Activated CD4-positive, alpha-beta T cell treated with anti-CD3 and anti-CD28 coated beads for 36 hours (primary cell): ENCODE measurements at regions not wholly inside any gene's neighbourhood (a gene's known extent, or its start where the extent isn't known, plus 50 kb on each side); places are given as distances from the start of the nearest gene placed in this dataset.
"Not testable (repeated sequence)": the region's sequence is repeated elsewhere in the genome, so short reads cannot be mapped to it uniquely, and the experiment has no call there.

Source experiments
- ATAC-seq: fragments of 200-7000 bp; cut with Tn5 transposase; one replicate; pipeline ENCODE4 v1.10.0; 2021; ENCODE audit warnings: mild to moderate bottlenecking, moderate library complexity
- CTCF ChIA-PET: fragments of 350-600 bp; sonication (Branson Sonifier 250); formaldehyde crosslinking; loops from one replicate; lab custom pipeline; 2021; ENCODE audit warnings: antibody characterized with exemption; lab: Charles Lee
- POLR2A ChIA-PET: fragments of 350-600 bp; sonication (Branson Sonifier 250); formaldehyde crosslinking; loops from one replicate; lab custom pipeline; 2021; ENCODE audit warnings: antibody characterized with exemption, inconsistent platforms; lab: Charles Lee
- DNase-seq: peaks from one replicate; pipeline ENCODE4 v3.0.0-alpha.2; 2020
- H3K27ac Mint-ChIP-seq: one replicate; pipeline ENCODE4 v1.8.0; 2021; ENCODE audit warnings: mixed read lengths
- H3K27me3 Mint-ChIP-seq: one replicate; pipeline ENCODE4 v1.8.0; 2021; ENCODE audit warnings: mixed read lengths
- H3K36me3 Mint-ChIP-seq: one replicate; pipeline ENCODE4 v1.8.0; 2021; ENCODE audit warnings: low read depth, mixed read lengths
- H3K4me1 Mint-ChIP-seq: one replicate; pipeline ENCODE4 v1.8.0; 2021; ENCODE audit warnings: mixed read lengths
- H3K4me3 Mint-ChIP-seq: one replicate; pipeline ENCODE4 v1.8.0; 2021; ENCODE audit warnings: mild to moderate bottlenecking, moderate library complexity, mixed read lengths
- H3K9me3 Mint-ChIP-seq: one replicate; pipeline ENCODE4 v1.8.0; 2021; ENCODE audit warnings: low read depth, mixed read lengths
- intact Hi-C, 2 experiments: fragments of 100-400 bp; cut with DNase I in 1 of 2; cut with micrococcal nuclease in 1 of 2; formaldehyde crosslinking; loops; one replicate each; pipeline versions ENCODE4 v1.14.2 to v1.15.1; 2022 to 2024; cut with DNase I, micrococcal nuclease

GRCh38 chrX:34813618-34814017, 129.0 kb upstream of the FAM47B start:
- H3K27me3 Mint-ChIP-seq, result no peaks in the 10 kb centered on the region

GRCh38 chrX:34826964-34827363, 115.6 kb upstream of the FAM47B start:
- Mint-ChIP-seq H3K9me3 (peaks cover 3% of the 10 kb centered on the region), H3K4me3 (no peak overlapping the region), H3K27ac (no peak overlapping the region), H3K27me3 (no peaks in the 10 kb centered on the region), H3K4me1 (no peaks in the 10 kb centered on the region), H3K36me3 (no peaks in the 10 kb centered on the region)
- intact Hi-C loops, result no loop called here
- no peak for ATAC-seq
- POLR2A ChIA-PET, result no interaction called here
- no peak for DNase-seq
- CTCF ChIA-PET, result no interaction called here

More at GRCh38 chrX:34813618-34814017, 129.0 kb upstream of the FAM47B start:
- no peak for ATAC-seq
- POLR2A ChIA-PET, result no interaction called here
- H3K36me3 Mint-ChIP-seq, result no peaks in the 10 kb centered on the region
- CTCF ChIA-PET, result no interaction called here
- intact Hi-C loops, result no loop called here
- DNase-seq, result no peak
- no peak overlapping the region for H3K27ac Mint-ChIP-seq
- H3K4me1 Mint-ChIP-seq, result no peaks in the 10 kb centered on the region
- peaks cover 3% of the 10 kb centered on the region for H3K9me3 Mint-ChIP-seq
- no peak overlapping the region for H3K4me3 Mint-ChIP-seq

- Mint-ChIP-seq H3K4me3 (no peak overlapping the region), H3K9me3 (peaks cover 6% of the 10 kb centered on the region), H3K27ac (no peak overlapping the region), H3K4me1 (no peaks in the 10 kb centered on the region), H3K27me3 (no peaks in the 10 kb centered on the region), H3K36me3 (no peaks in the 10 kb centered on the region)
- intact Hi-C loops, result no loop called here
- DNase-seq (no peak), ATAC-seq (no peak)
- ChIA-PET POLR2A (no interaction called here), CTCF (no interaction called here)
Observed at GRCh38 chrX:34839451-34839850, 103.1 kb upstream of the FAM47B start.

- ATAC-seq, CTCF ChIA-PET, intact Hi-C loops, H3K27ac Mint-ChIP-seq, H3K9me3 Mint-ChIP-seq, H3K27me3 Mint-ChIP-seq, H3K4me1 Mint-ChIP-seq, DNase-seq, H3K36me3 Mint-ChIP-seq, H3K4me3 Mint-ChIP-seq, POLR2A ChIA-PET: not testable (repeated sequence)
Observed at GRCh38 chrX:34841205-34841604, 101.4 kb upstream of the FAM47B start.

- Mint-ChIP-seq H3K27me3 (no peaks in the 10 kb centered on the region), H3K27ac (no peak overlapping the region), H3K4me3 (no peak overlapping the region), H3K4me1 (no peaks in the 10 kb centered on the region), H3K36me3 (no peaks in the 10 kb centered on the region), H3K9me3 (no peaks in the 10 kb centered on the region)
- intact Hi-C loops, result no loop called here
- no peak for DNase-seq
- ChIA-PET CTCF (no interaction called here), POLR2A (no interaction called here)
- ATAC-seq, result no peak
Observed at GRCh38 chrX:34848281-34848680, 94.3 kb upstream of the FAM47B start.

- ChIA-PET CTCF (no interaction called here), POLR2A (no interaction called here)
- Mint-ChIP-seq H3K27ac (no peak overlapping the region), H3K4me3 (no peak overlapping the region), H3K9me3 (no peaks in the 10 kb centered on the region), H3K36me3 (no peaks in the 10 kb centered on the region), H3K27me3 (no peaks in the 10 kb centered on the region), H3K4me1 (no peaks in the 10 kb centered on the region)
- intact Hi-C loops, result no loop called here
- DNase-seq, result no peak
- ATAC-seq, result no peak
Observed at GRCh38 chrX:34849371-34849770, 93.2 kb upstream of the FAM47B start.

- Mint-ChIP-seq H3K27me3 (no peaks in the 10 kb centered on the region), H3K4me1 (no peaks in the 10 kb centered on the region), H3K36me3 (no peaks in the 10 kb centered on the region), H3K9me3 (peaks cover 4% of the 10 kb centered on the region), H3K4me3 (no peak overlapping the region), H3K27ac (no peak overlapping the region)
- POLR2A ChIA-PET, result no interaction called here
- ATAC-seq, result no peak
- intact Hi-C loops, result no loop called here
- CTCF ChIA-PET, result no interaction called here
- DNase-seq, result no peak
Observed at GRCh38 chrX:34859191-34859590, 83.4 kb upstream of the FAM47B start.

GRCh38 chrX:34863906-34864305, 78.7 kb upstream of the FAM47B start:
- CTCF ChIA-PET, result no interaction called here
- POLR2A ChIA-PET, result no interaction called here

GRCh38 chrX:34866646-34867045, 76.0 kb upstream of the FAM47B start:
- DNase-seq, result no peak
- CTCF ChIA-PET, result no interaction called here
- POLR2A ChIA-PET, result no interaction called here
- ATAC-seq, result no peak
- Mint-ChIP-seq H3K4me3 (no peak overlapping the region), H3K27ac (no peak overlapping the region), H3K27me3 (no peaks in the 10 kb centered on the region), H3K9me3 (peaks cover 5% of the 10 kb centered on the region), H3K36me3 (no peaks in the 10 kb centered on the region), H3K4me1 (no peaks in the 10 kb centered on the region)
- intact Hi-C loops, result no loop called here

More at GRCh38 chrX:34863906-34864305, 78.7 kb upstream of the FAM47B start:
- Mint-ChIP-seq H3K36me3 (no peaks in the 10 kb centered on the region), H3K27me3 (no peaks in the 10 kb centered on the region), H3K4me3 (no peak overlapping the region), H3K4me1 (no peaks in the 10 kb centered on the region), H3K27ac (no peak overlapping the region), H3K9me3 (peaks cover 2% of the 10 kb centered on the region)
- intact Hi-C loops, result no loop called here
- no peak for DNase-seq
- ATAC-seq, result no peak

GRCh38 chrX:34868633-34869032, 74.0 kb upstream of the FAM47B start:
- ATAC-seq (no peak), DNase-seq (no peak)
- Mint-ChIP-seq H3K4me3 (no peak overlapping the region), H3K36me3 (no peaks in the 10 kb centered on the region), H3K9me3 (peaks cover 7% of the 10 kb centered on the region), H3K27ac (no peak overlapping the region), H3K27me3 (no peaks in the 10 kb centered on the region), H3K4me1 (no peaks in the 10 kb centered on the region)
- intact Hi-C loops, result no loop called here
- ChIA-PET CTCF (no interaction called here), POLR2A (no interaction called here)

- POLR2A ChIA-PET, result no interaction called here
- DNase-seq (no peak), ATAC-seq (no peak)
- H3K4me3 Mint-ChIP-seq, result no peak overlapping the region
- no peaks in the 10 kb centered on the region for H3K36me3 Mint-ChIP-seq
- H3K9me3 Mint-ChIP-seq, result peaks cover 5% of the 10 kb centered on the region
- H3K27ac Mint-ChIP-seq, result no peak overlapping the region
- H3K4me1 Mint-ChIP-seq, result no peaks in the 10 kb centered on the region
- intact Hi-C loops, result no loop called here
- H3K27me3 Mint-ChIP-seq, result no peaks in the 10 kb centered on the region
- CTCF ChIA-PET, result no interaction called here
Observed at GRCh38 chrX:34873500-34874225, 68.9 kb upstream of the FAM47B start.

- peaks cover 5% of the 10 kb centered on the region for H3K9me3 Mint-ChIP-seq
- ChIA-PET POLR2A (no interaction called here), CTCF (no interaction called here)
- intact Hi-C loops, result no loop called here
- no peaks in the 10 kb centered on the region for H3K36me3 Mint-ChIP-seq
- H3K27ac Mint-ChIP-seq, result no peak overlapping the region
- H3K27me3 Mint-ChIP-seq, result no peaks in the 10 kb centered on the region
- DNase-seq (no peak), ATAC-seq (no peak)
- H3K4me1 Mint-ChIP-seq, result no peaks in the 10 kb centered on the region
- H3K4me3 Mint-ChIP-seq, result no peak overlapping the region
Observed at GRCh38 chrX:34874763-34875162, 67.8 kb upstream of the FAM47B start.
